ENCODE measurements at regions not wholly inside any gene's neighbourhood (a gene's known extent, or its start where the extent isn't known, plus 50 kb on each side); places are given as distances from the start of the nearest gene placed in this dataset.

GRCh38 chr7:113170591-113170990 is 52.2 kb upstream of the SMIM30 start:
- DNase-seq, result no peak

Measured in amygdala (tissue), 56 donors.